K562 (cell line): ENCODE measurements at regions not wholly inside any gene's neighbourhood (a gene's known extent, or its start where the extent isn't known, plus 50 kb on each side); places are given as distances from the start of the nearest gene placed in this dataset.
"Not testable (repeated sequence)": the region's sequence is repeated elsewhere in the genome, so short reads cannot be mapped to it uniquely, and the experiment has no call there.

ENCODE experiments used
- CHD1 ChIP-seq: fragments of 200-600 bp; sonication (generic); IDR thresholded peaks from one replicate; pipeline ENCODE4 v1.6.1; 2012; ENCODE audit warnings: mild to moderate bottlenecking, moderate library complexity, low read length, inconsistent platforms
- JUN ChIP-seq, 2 experiments: sonication (generic) in 1 of 2; formaldehyde crosslinking in 1 of 2; IDR thresholded peaks; 2 replicates each; pipeline versions ENCODE4 v1.6.1 to v1.8.0; 2012 to 2022; ENCODE audit warnings: borderline replicate concordance in 2 of 2, mild to moderate bottlenecking in 2 of 2, improper control_type of control experiment in 1 of 2, low read depth in 1 of 2, low read length in 1 of 2, missing genetic modification reagents in 1 of 2
- POLR2A ChIP-seq: fragments of 450-650 bp; conservative IDR thresholded peaks from 2 replicates; pipeline ENCODE4 v1.6.1; 2016
- TEAD4 ChIP-seq, 2 experiments: sonication (generic) in 1 of 2; formaldehyde crosslinking in 1 of 2; IDR thresholded peaks; 2 replicates each; pipeline versions ENCODE4 v1.6.1 to v1.8.0; 2012 to 2022; ENCODE audit warnings: borderline replicate concordance in 1 of 2, inconsistent platforms in 1 of 2, low read length in 1 of 2, mild to moderate bottlenecking in 1 of 2, missing genetic modification reagents in 1 of 2
- ZNF77 ChIP-seq: fragments of 250-450 bp; sonication (Bioruptor Pico); IDR thresholded peaks from 2 replicates; pipeline ENCODE4 v1.5.0; 2020
- ZNF785 ChIP-seq: fragments of 250-450 bp; sonication (Bioruptor Pico); IDR thresholded peaks from 2 replicates; pipeline ENCODE4 v1.4.0; 2020; ENCODE audit warnings: mild to moderate bottlenecking

DNA sequence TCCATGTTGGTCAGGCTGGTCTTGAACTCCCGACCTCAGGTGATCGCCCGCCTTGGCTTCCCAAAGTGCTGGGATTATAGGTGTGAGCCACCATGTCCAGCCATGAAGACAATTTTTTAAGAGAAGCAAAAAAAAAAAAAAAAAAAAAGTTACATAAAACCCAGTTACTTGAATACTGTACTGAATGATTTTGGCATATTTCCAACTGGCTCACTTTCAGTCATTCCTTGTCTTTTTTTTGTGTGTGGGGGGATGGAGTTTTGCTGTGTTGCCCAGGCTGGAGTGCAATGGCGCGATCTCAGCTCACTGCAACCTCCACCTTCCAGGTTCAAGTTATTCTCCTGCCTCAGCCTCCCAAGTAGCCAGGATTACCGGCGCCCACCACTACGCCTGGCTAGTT, 345.5 kb downstream of the SOX4 start:
- not testable (repeated sequence) for TF ChIP-seq JUN (IDR thresholded peaks at IDR 0.05; ENCODE audit: borderline replicate concordance, low read depth, low read length); JUN (CRISPR knock-in tag; IDR thresholded peaks at IDR 0.05; ENCODE audit: borderline replicate concordance); ZNF77 (CRISPR knock-in tag); ZNF785 (CRISPR knock-in tag); CHD1; TEAD4 (IDR thresholded peaks at IDR 0.05; ENCODE audit: low read length); TEAD4 (CRISPR knock-in tag; IDR thresholded peaks at IDR 0.05; ENCODE audit: borderline replicate concordance); POLR2A
